ENCODE measurements at regions not wholly inside any gene's neighbourhood (a gene's known extent, or its start where the extent isn't known, plus 50 kb on each side); places are given as distances from the start of the nearest gene placed in this dataset.

- no peaks in the 10 kb centered on the region for H3K36me3 ChIP-seq (ENCODE audit: insufficient read depth, low read length)
- no peaks in the 10 kb centered on the region for H3K9me2 ChIP-seq (ENCODE audit: low read depth, low read length)
- H3K9me3 ChIP-seq (ENCODE audit: low read length), result no peaks in the 10 kb centered on the region
- H2AFZ ChIP-seq (ENCODE audit: low read length), result no peak overlapping the region
- no peaks in the 10 kb centered on the region for H3K4me1 ChIP-seq (ENCODE audit: insufficient read depth, low read length, severe bottlenecking)
- H3F3A ChIP-seq (ENCODE audit: insufficient read depth, low read length), result no peaks in the 10 kb centered on the region
- H3K4me2 ChIP-seq (ENCODE audit: low read length), result no peak overlapping the region
- H3K79me2 ChIP-seq (ENCODE audit: insufficient read depth, low read length), result no peaks in the 10 kb centered on the region
- no peaks in the 10 kb centered on the region for H3K27me3 ChIP-seq (ENCODE audit: insufficient read depth, low read length)
- H3K9ac ChIP-seq (ENCODE audit: low read length), result no peak overlapping the region
- no peaks in the 10 kb centered on the region for H4K20me1 ChIP-seq (ENCODE audit: insufficient read depth, low read length)
- no peak overlapping the region for H3K27ac ChIP-seq (ENCODE audit: low read depth, low read length, poor library complexity, severe bottlenecking)
- TF ChIP-seq CTCF (IDR thresholded peaks at IDR 0.05; ENCODE audit: low read length) (no peak), EZH2 (IDR thresholded peaks at IDR 0.05; ENCODE audit: borderline replicate concordance, low read length) (no peak)
- H3K4me3 ChIP-seq (ENCODE audit: low read depth, low read length, poor library complexity, severe bottlenecking), result no peak overlapping the region
Measured at GRCh38 chr18:56042915-56043536, 455.0 kb upstream of the TCF4 start.

- Histone ChIP-seq H3F3A (ENCODE audit: insufficient read depth, low read length) (no peaks in the 10 kb centered on the region), H3K9ac (ENCODE audit: low read length) (no peak overlapping the region), H3K9me3 (ENCODE audit: low read length) (no peaks in the 10 kb centered on the region), H3K27ac (ENCODE audit: low read depth, low read length, poor library complexity, severe bottlenecking) (no peak overlapping the region), H3K79me2 (ENCODE audit: insufficient read depth, low read length) (no peaks in the 10 kb centered on the region), H3K27me3 (ENCODE audit: insufficient read depth, low read length) (no peaks in the 10 kb centered on the region), H3K9me2 (ENCODE audit: low read depth, low read length) (no peaks in the 10 kb centered on the region), H3K36me3 (ENCODE audit: insufficient read depth, low read length) (no peaks in the 10 kb centered on the region), H3K4me1 (ENCODE audit: insufficient read depth, low read length, severe bottlenecking) (no peaks in the 10 kb centered on the region), H4K20me1 (ENCODE audit: insufficient read depth, low read length) (no peaks in the 10 kb centered on the region), H3K4me2 (ENCODE audit: low read length) (no peak overlapping the region), H3K4me3 (ENCODE audit: low read depth, low read length, poor library complexity, severe bottlenecking) (no peak overlapping the region), H2AFZ (ENCODE audit: low read length) (no peak overlapping the region)
- TF ChIP-seq CTCF (IDR thresholded peaks at IDR 0.05; ENCODE audit: low read length), result no peak
- TF ChIP-seq EZH2 (IDR thresholded peaks at IDR 0.05; ENCODE audit: borderline replicate concordance, low read length), result no peak
Measured at GRCh38 chr18:56038171-56039030, 450.4 kb upstream of the TCF4 start.

- H3K79me2 ChIP-seq (ENCODE audit: insufficient read depth, low read length), result no peaks in the 10 kb centered on the region
- no peaks in the 10 kb centered on the region for H3K36me3 ChIP-seq (ENCODE audit: insufficient read depth, low read length)
- H3K27me3 ChIP-seq (ENCODE audit: insufficient read depth, low read length), result no peaks in the 10 kb centered on the region
- no peaks in the 10 kb centered on the region for H3K4me1 ChIP-seq (ENCODE audit: insufficient read depth, low read length, severe bottlenecking)
- no peaks in the 10 kb centered on the region for H3K9me3 ChIP-seq (ENCODE audit: low read length)
- H3K4me3 ChIP-seq (ENCODE audit: low read depth, low read length, poor library complexity, severe bottlenecking), result no peak overlapping the region
- no peak overlapping the region for H3K4me2 ChIP-seq (ENCODE audit: low read length)
- H3K27ac ChIP-seq (ENCODE audit: low read depth, low read length, poor library complexity, severe bottlenecking), result no peak overlapping the region
- H3K9ac ChIP-seq (ENCODE audit: low read length), result no peak overlapping the region
- H3F3A ChIP-seq (ENCODE audit: insufficient read depth, low read length), result no peaks in the 10 kb centered on the region
- H2AFZ ChIP-seq (ENCODE audit: low read length), result no peak overlapping the region
- H4K20me1 ChIP-seq (ENCODE audit: insufficient read depth, low read length), result no peaks in the 10 kb centered on the region
- no peak for TF ChIP-seq EZH2 (IDR thresholded peaks at IDR 0.05; ENCODE audit: borderline replicate concordance, low read length)
- no peak for TF ChIP-seq CTCF (IDR thresholded peaks at IDR 0.05; ENCODE audit: low read length)
- H3K9me2 ChIP-seq (ENCODE audit: low read depth, low read length), result no peaks in the 10 kb centered on the region
Measured at GRCh38 chr18:56036741-56037140, 448.7 kb upstream of the TCF4 start.

Data from OCI-LY1 (cell line).